GM12878 (cell line): ENCODE measurements at regions not wholly inside any gene's neighbourhood (a gene's known extent, or its start where the extent isn't known, plus 50 kb on each side); places are given as distances from the start of the nearest gene placed in this dataset.

ENCODE experiments used
- ATAC-seq: fragments of 200-7000 bp; cut with Tn5 transposase; 3 replicates; pipeline ENCODE4 v1.9.1; 2020; ENCODE audit warnings: mild to moderate bottlenecking, moderate library complexity
- BruUV-seq: library from RNA; stranded (reverse); fragments of 400-500 nt; replicated peaks from 2 replicates; lab custom pipeline; 2021; lab: Mats Ljungman, UMichigan
- CTCF ChIA-PET: fragments of 300-600 bp; sonication (Branson Sonifier 250); formaldehyde crosslinking; extraction: SDS; loops from one replicate; lab custom pipeline; 2021; ENCODE audit warnings: inconsistent platforms; lab: Yijun Ruan, JAX
- POLR2A ChIA-PET: fragments of 350-600 bp; formaldehyde crosslinking; extraction: SDS; loops from one replicate; lab custom pipeline; 2021; ENCODE audit warnings: inconsistent platforms; lab: Charles Lee
- RAD21 ChIA-PET: fragments of 300-600 bp; sonication (Branson Sonifier 250); formaldehyde crosslinking; loops from one replicate; lab custom pipeline; 2023; ENCODE audit warnings: antibody characterized with exemption; ENCODE audit not compliant: unreplicated experiment; lab: Charles Lee
- SMC1A ChIA-PET: fragments of 300-600 bp; sonication (Branson Sonifier 250); formaldehyde crosslinking; loops from one replicate; lab custom pipeline; 2023; ENCODE audit not compliant: unreplicated experiment, uncharacterized antibody; lab: Charles Lee
- DNase-seq: peaks from one replicate; pipeline ENCODE4 v3.0.0-alpha.2; 2011; ENCODE audit warnings: low read depth, low spot score
- FAIRE-seq: peaks from 3 replicates; lab custom pipeline; 2011; peaks lifted over from hg19 to GRCh38; lab: Jason Lieb, UNC
- H2AFZ ChIP-seq: 2 replicates; pipeline ENCODE4 v1.6.0; 2011; ENCODE audit warnings: low read depth, low read length, control low read depth; ENCODE audit not compliant: control insufficient read depth
- H3K27ac ChIP-seq: 2 replicates; pipeline ENCODE4 v1.5.1; 2011; ENCODE audit warnings: control low read depth; ENCODE audit not compliant: control insufficient read depth, insufficient read depth
- H3K27me3 ChIP-seq, 2 experiments: replicated peaks in 1 of 2; 2 replicates each; pipeline versions ENCODE4 v1.6.0 to v1.6.1; 2011; ENCODE audit warnings: low read length in 1 of 2; ENCODE audit not compliant: control insufficient read depth in 2 of 2, insufficient read depth in 2 of 2
- H3K36me3 ChIP-seq, 2 experiments: 2 replicates each; pipeline ENCODE4 v1.5.1; 2011; ENCODE audit warnings: low read length in 1 of 2; ENCODE audit not compliant: control insufficient read depth in 2 of 2, insufficient read depth in 2 of 2
- H3K4me1 ChIP-seq: 2 replicates; pipeline ENCODE4 v1.6.1; 2011; ENCODE audit warnings: mild to moderate bottlenecking, low read length, moderate library complexity, mixed read lengths; ENCODE audit not compliant: control insufficient read depth, insufficient read depth
- H3K4me2 ChIP-seq: 2 replicates; pipeline ENCODE4 v1.6.0; 2011; ENCODE audit warnings: control low read depth; ENCODE audit not compliant: control insufficient read depth, insufficient read depth
- H3K4me3 ChIP-seq: fragments of 200-600 bp; sonication (generic); 2 replicates; pipeline ENCODE4 v1.5.1; 2016
- H3K79me2 ChIP-seq: 2 replicates; pipeline ENCODE4 v1.6.0; 2011; ENCODE audit warnings: low read length; ENCODE audit not compliant: control insufficient read depth, insufficient read depth
- H3K9ac ChIP-seq: 2 replicates; pipeline ENCODE4 v1.8.0; 2011; ENCODE audit warnings: low read length, control low read depth, mixed read lengths; ENCODE audit not compliant: control insufficient read depth, insufficient read depth
- H3K9me3 ChIP-seq: replicated peaks from 3 replicates; pipeline ENCODE4 v1.5.1; 2011; ENCODE audit warnings: mild to moderate bottlenecking, low read length; ENCODE audit not compliant: control insufficient read depth, insufficient read depth
- H4K20me1 ChIP-seq: 2 replicates; pipeline ENCODE4 v1.6.0; 2011; ENCODE audit not compliant: control insufficient read depth, insufficient read depth
- ATF7 ChIP-seq: fragments of 450-650 bp; IDR thresholded peaks from 2 replicates; pipeline ENCODE4 v1.6.1; 2016; ENCODE audit warnings: low read depth, mild to moderate bottlenecking
- BMI1 ChIP-seq: fragments of 450-650 bp; IDR thresholded peaks from 2 replicates; pipeline ENCODE4 v1.6.1; 2016; ENCODE audit warnings: mild to moderate bottlenecking, moderate library complexity, borderline replicate concordance
- CEBPZ ChIP-seq: fragments of 150-350 bp; IDR thresholded peaks from 2 replicates; pipeline ENCODE4 v1.6.1; 2016; ENCODE audit warnings: low read depth, low read length
- CHD1 ChIP-seq: IDR thresholded peaks from 2 replicates; pipeline ENCODE4 v1.6.1; 2012; ENCODE audit warnings: low read depth, low read length, improper control_type of control experiment
- CHD2 ChIP-seq: IDR thresholded peaks from 2 replicates; pipeline ENCODE4 v1.6.1; 2011; ENCODE audit warnings: low read depth, low read length, improper control_type of control experiment, borderline replicate concordance
- ETV6 ChIP-seq, 2 experiments: fragments of 450-650 bp in 1 of 2; IDR thresholded peaks in 1 of 2; conservative IDR thresholded peaks in 1 of 2; 2 replicates each; pipeline ENCODE4 v1.6.1; 2014; ENCODE audit warnings: antibody characterized with exemption in 1 of 2, borderline replicate concordance in 1 of 2, low read depth in 1 of 2, mild to moderate bottlenecking in 1 of 2, moderate library complexity in 1 of 2
- FOXM1 ChIP-seq: IDR thresholded peaks from 2 replicates; pipeline ENCODE4 v1.6.1; 2012; ENCODE audit warnings: low read depth, mild to moderate bottlenecking, inconsistent platforms, low read length, moderate library complexity
- POU2F2 ChIP-seq: IDR thresholded peaks from 3 replicates; pipeline ENCODE4 v1.6.1; 2011; ENCODE audit warnings: low read depth, mild to moderate bottlenecking, low read length, borderline replicate concordance
- REST ChIP-seq: IDR thresholded peaks from 2 replicates; pipeline ENCODE4 v1.6.1; 2012; ENCODE audit warnings: mild to moderate bottlenecking, low read depth, low read length
- SIN3A ChIP-seq: IDR thresholded peaks from 2 replicates; pipeline ENCODE4 v1.6.1; 2012; ENCODE audit warnings: low read depth, low read length, improper control_type of control experiment
- SPI1 ChIP-seq: IDR thresholded peaks from 2 replicates; pipeline ENCODE4 v1.6.1; 2011; ENCODE audit warnings: low read depth, mild to moderate bottlenecking, low read length, moderate library complexity, borderline replicate concordance; ENCODE audit not compliant: insufficient read depth
- TCF12 ChIP-seq: IDR thresholded peaks from 2 replicates; pipeline ENCODE4 v1.6.1; 2011; ENCODE audit warnings: low read depth, mild to moderate bottlenecking, low read length
- WRNIP1 ChIP-seq: IDR thresholded peaks from 2 replicates; pipeline ENCODE4 v1.6.1; 2011; ENCODE audit warnings: low read depth, low read length, improper control_type of control experiment, borderline replicate concordance
- ZNF274 ChIP-seq: IDR thresholded peaks from one replicate; pipeline ENCODE4 v1.8.0; 2011; ENCODE audit not compliant: insufficient read length, insufficient read depth
- ZSCAN29 ChIP-seq: fragments of 450-650 bp; IDR thresholded peaks from 2 replicates; pipeline ENCODE4 v1.6.1; 2017; ENCODE audit warnings: mild to moderate bottlenecking, moderate library complexity
- WGBS: methylation state at CpG from one replicate; pipeline ENCODE4 v1.1.6; 2016; ENCODE audit warnings: low lambda C conversion rate; ENCODE audit not compliant: insufficient replicate concordance, insufficient coverage; ENCODE audit errors: missing lambda C conversion rate; 5-methylcytosine and 5-hydroxymethylcytosine counted together
- in situ Hi-C: fragments of 300-500 bp; cut with MboI; formaldehyde crosslinking; loops from 9 replicates; pipeline ENCODE4 v1.14.3; 2018; ENCODE audit warnings: mixed read lengths
- intact Hi-C: fragments of 100-400 bp; cut with micrococcal nuclease; formaldehyde crosslinking; loops from one replicate; pipeline ENCODE4 v1.14.2; 2022; ENCODE audit not compliant: unreplicated experiment

GRCh38 chr1:115501476-115501875 is 140.3 kb upstream of the VANGL1 start (continued):
- TF ChIP-seq ZNF274 (no peak), SPI1 (no peak), REST (no peak)

GRCh38 chr1:115499253-115499652 is 142.5 kb upstream of the VANGL1 start:
- no TSS peak for BruUV-seq
- CTCF ChIA-PET, result interaction anchor here (0.6 to 1.5 kb wide), 2 partner anchors 23 to 207 kb away, joined by 3 read pairs; no protein-coding TSS in a partner anchor

More at GRCh38 chr1:115499253-115499652, 142.5 kb upstream of the VANGL1 start:
- SMC1A ChIA-PET, result no interaction called here
- POLR2A ChIA-PET, result no interaction called here
- H3K36me3 ChIP-seq, result no peaks in the 10 kb centered on the region
- H3K4me2 ChIP-seq, result no peak overlapping the region
- no peaks in the 10 kb centered on the region for H3K79me2 ChIP-seq
- DNase-seq, result no peak
- no peaks in the 10 kb centered on the region for H3K9me3 ChIP-seq
- H3K27me3 ChIP-seq, result no peaks in the 10 kb centered on the region; a peak in 1 of 4 replicates
- intact Hi-C loops, result no loop called here
- H3K4me1 ChIP-seq, result no peaks in the 10 kb centered on the region
- H4K20me1 ChIP-seq, result no peaks in the 10 kb centered on the region
- WGBS, result 16% methylated on average over 2 of the region's 2 CpGs
- H3K27ac ChIP-seq, result no peak overlapping the region
- H2AFZ ChIP-seq, result no peak overlapping the region
- FAIRE-seq, result no peak
- in situ Hi-C loops, result no loop called here
- H3K4me3 ChIP-seq, result no peak overlapping the region
- no peak overlapping the region for H3K9ac ChIP-seq
- TF ChIP-seq POU2F2 (no peak), ATF7 (no peak), FOXM1 (no peak), CHD1 (no peak), ETV6 (conservative IDR thresholded peaks at IDR 0.05 in 1 of 2, IDR thresholded peaks at IDR 0.05 in 1 of 2; ENCODE audit: borderline replicate concordance in 1 of 2, low read depth in 1 of 2) (no peak), CHD2 (no peak), BMI1 (no peak), TCF12 (no peak), CEBPZ (no peak), ZSCAN29 (no peak), WRNIP1 (no peak), SIN3A (no peak)
- TF ChIP-seq, all 136 proteins: peak for 0
- no peak for ATAC-seq
- RAD21 ChIA-PET, result no interaction called here
